ENCODE measurements at regions not wholly inside any gene's neighbourhood (a gene's known extent, or its start where the extent isn't known, plus 50 kb on each side); places are given as distances from the start of the nearest gene placed in this dataset.

DNA sequence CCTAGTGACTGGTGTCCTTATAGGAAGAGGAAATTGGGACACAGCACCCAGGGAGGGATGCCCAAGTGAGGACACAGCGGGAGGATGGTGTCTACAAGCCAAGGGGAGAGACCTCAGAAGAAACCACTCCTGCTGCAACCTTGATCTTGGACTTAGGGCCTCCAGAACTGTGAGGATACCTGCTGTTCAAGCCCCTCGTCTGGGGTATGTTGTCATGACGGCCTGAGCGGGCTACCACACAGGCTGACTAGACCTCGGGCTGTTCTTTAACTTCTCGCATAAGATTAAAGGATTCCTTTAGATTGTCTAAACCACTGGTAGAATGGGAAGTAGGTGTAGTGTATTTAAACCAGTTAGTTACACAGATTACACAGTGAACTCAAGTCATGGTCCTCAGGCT is 138.3 kb downstream of the ASB1 start:
- TF ChIP-seq, protein P1, sequence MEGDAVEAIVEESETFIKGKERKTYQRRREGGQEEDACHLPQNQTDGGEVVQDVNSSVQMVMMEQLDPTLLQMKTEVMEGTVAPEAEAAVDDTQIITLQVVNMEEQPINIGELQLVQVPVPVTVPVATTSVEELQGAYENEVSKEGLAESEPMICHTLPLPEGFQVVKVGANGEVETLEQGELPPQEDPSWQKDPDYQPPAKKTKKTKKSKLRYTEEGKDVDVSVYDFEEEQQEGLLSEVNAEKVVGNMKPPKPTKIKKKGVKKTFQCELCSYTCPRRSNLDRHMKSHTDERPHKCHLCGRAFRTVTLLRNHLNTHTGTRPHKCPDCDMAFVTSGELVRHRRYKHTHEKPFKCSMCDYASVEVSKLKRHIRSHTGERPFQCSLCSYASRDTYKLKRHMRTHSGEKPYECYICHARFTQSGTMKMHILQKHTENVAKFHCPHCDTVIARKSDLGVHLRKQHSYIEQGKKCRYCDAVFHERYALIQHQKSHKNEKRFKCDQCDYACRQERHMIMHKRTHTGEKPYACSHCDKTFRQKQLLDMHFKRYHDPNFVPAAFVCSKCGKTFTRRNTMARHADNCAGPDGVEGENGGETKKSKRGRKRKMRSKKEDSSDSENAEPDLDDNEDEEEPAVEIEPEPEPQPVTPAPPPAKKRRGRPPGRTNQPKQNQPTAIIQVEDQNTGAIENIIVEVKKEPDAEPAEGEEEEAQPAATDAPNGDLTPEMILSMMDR (IDR thresholded peaks at IDR 0.05; ENCODE audit: low read depth, low read length, missing control alignments) = no peak
- no peak overlapping the region for H3K4me3 ChIP-seq (replicated peaks; ENCODE audit: low read depth, low read length)
- DNase-seq (ENCODE audit: extremely low read depth, low read depth) = no peak

DNA sequence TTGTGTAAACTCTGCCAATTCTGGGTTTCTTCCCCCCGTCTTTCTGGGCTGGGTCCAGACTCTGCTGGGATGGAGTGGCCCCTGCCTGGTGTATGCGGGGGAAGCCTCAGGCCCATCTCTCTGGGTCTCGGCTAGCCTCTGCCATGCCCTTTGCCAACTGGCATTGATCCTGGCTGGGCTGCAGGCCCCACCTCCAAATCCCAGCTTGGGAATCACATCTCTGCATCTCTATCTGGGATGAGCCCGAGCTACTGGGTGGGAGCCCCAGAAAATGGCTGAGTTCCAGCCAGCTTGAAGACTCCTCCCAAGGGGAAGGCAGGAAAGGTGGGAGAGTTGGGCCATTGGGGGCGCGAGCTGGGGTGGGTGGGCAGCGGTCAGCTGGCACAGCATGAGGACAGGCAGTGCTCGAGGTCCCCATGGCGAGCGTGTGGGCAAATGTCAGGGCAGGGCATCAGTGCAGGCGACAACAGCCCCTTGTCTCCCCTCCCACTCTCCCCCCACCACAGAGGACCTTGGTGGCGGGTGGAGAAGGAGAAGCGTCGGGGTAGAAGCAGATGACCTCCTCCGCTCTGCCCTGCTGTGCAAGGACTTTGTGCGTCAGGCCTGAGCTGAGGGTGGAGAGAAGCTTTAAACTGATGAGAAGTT is 139.4 kb downstream of the ASB1 start:
- TF ChIP-seq, protein P1 (IDR thresholded peaks at IDR 0.05; ENCODE audit: low read depth, low read length, missing control alignments) = no peak
- DNase-seq (ENCODE audit: extremely low read depth, low read depth) = no peak
- no peak overlapping the region for H3K4me3 ChIP-seq (replicated peaks; ENCODE audit: low read depth, low read length)

DNA sequence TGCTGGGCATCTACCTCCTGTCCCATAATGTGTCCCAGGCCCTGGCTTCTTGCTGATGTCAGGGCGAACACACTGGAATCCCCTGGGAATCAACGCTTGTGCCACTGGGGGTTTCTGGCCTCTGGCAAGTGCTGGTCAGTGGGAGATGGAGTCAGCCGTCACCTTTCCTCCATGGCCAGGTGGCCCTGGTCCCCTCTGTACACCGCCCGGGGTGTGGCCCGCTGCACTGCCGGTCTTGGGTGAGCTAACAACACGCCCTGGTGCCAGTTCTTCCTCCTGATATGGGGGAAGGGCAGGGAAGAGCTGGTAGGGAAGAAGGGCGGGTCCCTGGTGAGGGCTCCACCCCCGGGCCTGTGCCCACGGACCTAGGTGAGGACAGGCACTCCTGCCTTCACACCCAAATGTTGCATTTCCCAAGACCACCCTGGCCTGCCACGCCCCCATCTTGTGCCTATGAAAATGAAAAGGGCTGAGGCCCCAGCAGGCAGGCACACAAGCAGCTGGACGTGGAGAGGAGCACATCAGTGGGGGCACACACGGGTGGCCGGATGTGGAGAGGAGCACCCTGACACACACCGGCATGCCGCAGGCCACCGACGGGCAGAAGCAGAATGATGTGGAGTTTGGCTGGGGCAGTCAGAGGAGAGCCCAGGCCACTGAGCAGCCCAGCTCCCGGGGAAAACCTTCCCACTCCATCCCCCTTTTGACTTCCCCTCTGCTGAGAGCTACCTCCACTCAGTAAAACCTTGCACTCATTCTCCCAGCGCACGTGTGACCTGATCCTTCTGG is 140.5 kb downstream of the ASB1 start:
- DNase-seq (ENCODE audit: extremely low read depth, low read depth) = no peak
- TF ChIP-seq, protein P1 (IDR thresholded peaks at IDR 0.05; ENCODE audit: low read depth, low read length, missing control alignments) = no peak
- no peak overlapping the region for H3K4me3 ChIP-seq (replicated peaks; ENCODE audit: low read depth, low read length)

DNA sequence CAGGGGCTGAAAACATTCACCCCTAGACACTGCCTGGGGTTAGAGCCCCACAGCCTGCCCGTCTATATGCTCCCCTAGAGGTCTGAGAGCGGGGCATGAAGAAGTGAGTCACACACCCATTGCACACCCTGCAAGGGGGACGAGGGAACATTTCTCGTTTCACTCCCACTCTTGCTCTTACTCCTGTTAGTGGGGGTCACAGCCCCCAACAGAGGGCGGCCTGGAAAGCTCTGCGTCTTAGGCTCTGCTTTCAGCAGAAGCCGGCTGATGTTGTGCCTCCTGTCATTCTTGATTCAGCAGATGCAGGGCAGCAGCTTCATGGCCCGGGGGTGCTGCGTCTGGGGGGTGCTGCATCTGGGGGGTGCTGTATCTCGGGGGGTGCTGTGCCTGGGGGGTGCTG is 141.3 kb downstream of the ASB1 start:
- TF ChIP-seq, protein P1 (IDR thresholded peaks at IDR 0.05; ENCODE audit: low read depth, low read length, missing control alignments) = no peak
- no peak for DNase-seq (ENCODE audit: extremely low read depth, low read depth)
- no peak overlapping the region for H3K4me3 ChIP-seq (replicated peaks; ENCODE audit: low read depth, low read length)

DNA sequence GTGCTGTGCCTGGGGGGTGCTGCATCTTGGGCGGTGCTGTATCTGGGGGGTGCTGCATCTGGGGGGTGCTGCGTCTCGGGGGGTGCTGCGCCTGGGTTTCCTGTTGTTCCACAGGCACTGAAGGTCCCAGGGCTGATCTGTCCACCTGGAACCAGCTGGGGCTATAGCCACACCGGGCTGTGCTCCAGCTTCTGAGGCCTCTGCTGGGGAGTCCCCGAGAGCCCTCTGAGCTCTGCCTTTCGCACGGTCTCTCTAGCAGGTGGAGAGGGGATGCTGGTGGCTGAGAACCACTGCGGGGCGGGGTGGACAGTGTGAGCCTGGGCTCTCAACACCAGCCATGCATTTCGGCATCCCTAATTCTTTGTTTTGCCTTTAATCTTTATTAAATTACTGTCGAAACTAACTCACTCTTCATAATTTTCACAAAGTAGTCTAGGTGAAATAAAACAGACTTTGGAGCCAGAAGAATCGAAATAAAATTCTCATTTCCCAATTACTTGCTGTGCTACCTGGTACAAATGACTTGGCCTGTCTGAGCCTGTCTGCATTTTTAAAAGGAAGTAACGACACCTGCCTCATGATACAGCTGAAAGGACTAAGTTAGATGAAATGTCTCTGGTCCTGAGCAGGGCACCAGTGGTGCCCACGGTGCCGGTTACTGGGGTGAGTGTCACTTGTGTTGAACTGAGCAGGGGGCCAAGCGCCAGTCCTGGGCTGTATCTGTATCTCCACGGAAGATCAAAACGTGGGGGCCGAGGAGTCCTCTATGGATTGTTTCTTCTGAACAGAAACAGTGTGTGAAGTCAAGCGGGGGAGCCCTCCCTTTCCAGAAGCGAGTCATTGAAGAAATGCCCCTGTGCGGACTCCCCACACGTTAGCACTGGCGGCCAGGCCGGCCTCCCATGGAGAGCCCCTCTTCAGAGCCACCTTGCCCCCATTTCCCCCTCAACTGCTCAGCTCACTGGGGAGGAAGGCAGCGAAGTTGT is 142.0 kb downstream of the ASB1 start:
- H3K4me3 ChIP-seq (replicated peaks; ENCODE audit: low read depth, low read length) = no peak overlapping the region
- TF ChIP-seq, protein P1 (IDR thresholded peaks at IDR 0.05; ENCODE audit: low read depth, low read length, missing control alignments) = no peak
- DNase-seq (ENCODE audit: extremely low read depth, low read depth) = no peak

DNA sequence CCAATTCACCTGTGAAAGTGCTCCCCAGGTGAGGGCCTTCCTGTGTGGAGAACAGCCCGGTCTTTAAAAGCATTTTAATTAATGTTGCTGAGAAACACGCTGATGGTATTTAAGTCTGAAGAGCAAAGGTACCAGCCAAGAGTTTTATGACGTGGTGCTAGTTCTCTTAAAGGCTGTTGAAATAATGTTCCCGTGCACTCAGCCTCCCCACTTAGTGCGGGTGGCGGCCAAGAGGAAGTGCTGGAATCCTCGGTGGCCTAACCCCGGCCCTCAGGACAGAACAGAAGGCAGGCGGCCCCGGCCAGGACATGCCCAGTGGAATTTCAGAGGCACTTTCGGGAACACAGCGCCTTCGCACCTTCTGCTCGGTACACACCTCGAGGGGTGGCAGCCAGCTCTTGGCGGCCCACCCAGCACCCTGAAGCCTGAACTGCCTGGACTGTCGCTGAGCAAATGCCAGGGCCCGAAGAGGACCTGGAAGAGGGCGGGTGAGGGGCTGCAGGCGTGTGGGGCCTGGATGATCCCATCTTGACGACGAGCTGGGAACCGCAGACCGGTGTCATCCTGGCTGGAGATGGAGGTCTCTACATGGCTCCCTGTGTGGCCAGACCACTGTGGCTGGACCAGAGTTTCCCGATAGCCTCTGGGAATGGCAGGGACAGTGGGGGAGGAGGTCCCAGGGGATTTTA is 142.9 kb downstream of the ASB1 start:
- DNase-seq (ENCODE audit: extremely low read depth, low read depth) = no peak
- TF ChIP-seq, protein P1 (IDR thresholded peaks at IDR 0.05; ENCODE audit: low read depth, low read length, missing control alignments) = no peak

More for the DNA sequence above, 142.9 kb downstream of the ASB1 start:
- H3K4me3 ChIP-seq (replicated peaks; ENCODE audit: low read depth, low read length) = no peak overlapping the region

Data from HFF-Myc (cell line).